ENCODE measurements at regions not wholly inside any gene's neighbourhood (a gene's known extent, or its start where the extent isn't known, plus 50 kb on each side); places are given as distances from the start of the nearest gene placed in this dataset.

DNA sequence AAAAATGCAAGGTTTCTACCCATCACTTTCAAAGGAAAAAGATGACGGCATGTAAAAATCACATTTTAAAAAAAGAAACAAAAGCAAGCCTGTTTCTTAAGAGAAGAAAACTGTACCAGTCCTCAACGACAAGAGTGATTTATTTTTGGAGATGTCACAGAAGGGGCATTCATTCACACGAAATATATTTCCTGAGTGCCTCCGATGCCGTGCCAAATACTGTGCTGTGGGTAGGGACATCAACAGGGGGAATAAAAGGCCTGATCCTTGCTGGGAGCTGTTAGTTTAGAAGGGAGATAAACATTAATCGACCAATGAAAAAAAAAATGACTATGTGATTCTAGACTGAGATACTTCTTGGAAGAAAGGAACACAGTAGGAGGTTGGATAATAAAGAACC lies 297.5 kb upstream of the SOX5 start:
- 41 to 47% methylated on average over 6 of the region's 6 CpGs for WGBS, 2 donors
- H3K27me3 ChIP-seq: no peaks in the 10 kb centered on the region
- TF ChIP-seq POLR2A (IDR thresholded peaks at IDR 0.05): no peak
- TF ChIP-seq, protein P1, sequence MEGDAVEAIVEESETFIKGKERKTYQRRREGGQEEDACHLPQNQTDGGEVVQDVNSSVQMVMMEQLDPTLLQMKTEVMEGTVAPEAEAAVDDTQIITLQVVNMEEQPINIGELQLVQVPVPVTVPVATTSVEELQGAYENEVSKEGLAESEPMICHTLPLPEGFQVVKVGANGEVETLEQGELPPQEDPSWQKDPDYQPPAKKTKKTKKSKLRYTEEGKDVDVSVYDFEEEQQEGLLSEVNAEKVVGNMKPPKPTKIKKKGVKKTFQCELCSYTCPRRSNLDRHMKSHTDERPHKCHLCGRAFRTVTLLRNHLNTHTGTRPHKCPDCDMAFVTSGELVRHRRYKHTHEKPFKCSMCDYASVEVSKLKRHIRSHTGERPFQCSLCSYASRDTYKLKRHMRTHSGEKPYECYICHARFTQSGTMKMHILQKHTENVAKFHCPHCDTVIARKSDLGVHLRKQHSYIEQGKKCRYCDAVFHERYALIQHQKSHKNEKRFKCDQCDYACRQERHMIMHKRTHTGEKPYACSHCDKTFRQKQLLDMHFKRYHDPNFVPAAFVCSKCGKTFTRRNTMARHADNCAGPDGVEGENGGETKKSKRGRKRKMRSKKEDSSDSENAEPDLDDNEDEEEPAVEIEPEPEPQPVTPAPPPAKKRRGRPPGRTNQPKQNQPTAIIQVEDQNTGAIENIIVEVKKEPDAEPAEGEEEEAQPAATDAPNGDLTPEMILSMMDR (IDR thresholded peaks at IDR 0.05): no peak
- TF ChIP-seq EP300 (IDR thresholded peaks at IDR 0.05): no peak
- H3K4me3 ChIP-seq: no peak overlapping the region
- DNase-seq (ENCODE audit: low spot score in 2 of 2): no peak
- no peak overlapping the region for H3K27ac ChIP-seq
- no peaks in the 10 kb centered on the region for H3K4me1 ChIP-seq
- no peaks in the 10 kb centered on the region for H3K9me3 ChIP-seq
- H3K36me3 ChIP-seq: no peaks in the 10 kb centered on the region

GRCh38 chr12:24246376-24246775 lies 296.9 kb upstream of the SOX5 start:
- Histone ChIP-seq H3K4me1 (no peaks in the 10 kb centered on the region), H3K36me3 (no peaks in the 10 kb centered on the region), H3K9me3 (no peaks in the 10 kb centered on the region), H3K4me3 (no peak overlapping the region), H3K27me3 (no peaks in the 10 kb centered on the region), H3K27ac (no peak overlapping the region)
- TF ChIP-seq EP300 (IDR thresholded peaks at IDR 0.05) (no peak), POLR2A (IDR thresholded peaks at IDR 0.05) (no peak)
- TF ChIP-seq, protein P1 (IDR thresholded peaks at IDR 0.05): no peak
- no peak for DNase-seq (ENCODE audit: low spot score in 2 of 2)

DNA sequence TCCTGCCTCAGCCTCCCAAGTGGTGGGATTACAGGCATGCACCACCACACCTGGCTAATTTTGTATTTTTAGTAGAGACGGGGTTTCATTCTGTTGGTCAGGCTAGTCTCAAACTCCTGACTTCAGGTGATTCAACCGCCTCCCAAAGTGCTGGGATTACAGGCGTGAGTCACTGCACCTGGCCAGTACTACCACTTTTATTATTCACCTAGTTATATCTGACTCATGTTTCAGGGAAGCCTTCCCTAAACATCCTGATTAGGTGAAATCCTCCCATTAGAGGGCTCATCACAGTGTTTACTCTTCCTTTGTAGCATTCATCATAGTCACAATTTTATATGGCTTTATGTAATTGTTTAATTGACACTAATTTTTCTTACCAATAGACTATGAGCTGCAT lies 295.3 kb upstream of the SOX5 start:
- H3K27me3 ChIP-seq: no peaks in the 10 kb centered on the region
- no peak overlapping the region for H3K27ac ChIP-seq
- no peaks in the 10 kb centered on the region for H3K36me3 ChIP-seq
- H3K4me1 ChIP-seq: no peaks in the 10 kb centered on the region
- no peak overlapping the region for H3K4me3 ChIP-seq
- 98 to 99% methylated on average over 3 of the region's 3 CpGs for WGBS, 2 donors
- H3K9me3 ChIP-seq: no peaks in the 10 kb centered on the region
- DNase-seq (ENCODE audit: low spot score in 2 of 2): no peak
- TF ChIP-seq POLR2A (IDR thresholded peaks at IDR 0.05) (no peak), EP300 (IDR thresholded peaks at IDR 0.05) (no peak)
- TF ChIP-seq, protein P1 (IDR thresholded peaks at IDR 0.05): no peak

DNA sequence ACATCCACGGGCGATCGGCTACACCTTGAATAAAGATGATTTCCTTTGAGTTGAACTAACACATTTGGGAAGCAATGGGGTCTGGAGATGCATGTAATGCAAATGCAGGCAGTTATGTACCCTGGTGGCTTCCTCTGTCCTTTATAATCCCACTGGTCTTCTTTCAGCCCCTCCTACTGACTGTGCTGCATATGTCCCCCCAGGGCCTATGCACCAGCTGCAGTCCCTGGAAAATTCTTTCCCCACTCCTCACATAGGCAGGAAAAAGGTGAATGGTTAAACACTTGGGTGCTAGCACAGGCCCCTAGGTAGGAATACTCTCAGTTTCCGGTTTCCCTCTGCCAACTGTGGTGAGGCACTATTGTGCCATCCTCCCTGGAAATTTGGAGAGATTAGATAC lies 294.8 kb upstream of the SOX5 start:
- Histone ChIP-seq H3K36me3 (no peaks in the 10 kb centered on the region), H3K27ac (no peak overlapping the region), H3K4me3 (no peak overlapping the region), H3K4me1 (no peaks in the 10 kb centered on the region), H3K27me3 (no peaks in the 10 kb centered on the region), H3K9me3 (no peaks in the 10 kb centered on the region)
- TF ChIP-seq EP300 (IDR thresholded peaks at IDR 0.05) (no peak), POLR2A (IDR thresholded peaks at IDR 0.05) (no peak)
- TF ChIP-seq, protein P1 (IDR thresholded peaks at IDR 0.05): no peak
- 96 to 98% methylated on average over 4 of the region's 4 CpGs for WGBS, 2 donors
- no peak for DNase-seq (ENCODE audit: low spot score in 2 of 2)

GRCh38 chr12:24240707-24241106 lies 291.2 kb upstream of the SOX5 start:
- no peak for DNase-seq (ENCODE audit: low spot score in 2 of 2)
- TF ChIP-seq EP300 (IDR thresholded peaks at IDR 0.05) (no peak), POLR2A (IDR thresholded peaks at IDR 0.05) (no peak)
- TF ChIP-seq, protein P1 (IDR thresholded peaks at IDR 0.05): no peak
- Histone ChIP-seq H3K27me3 (no peaks in the 10 kb centered on the region), H3K36me3 (no peaks in the 10 kb centered on the region), H3K4me1 (no peaks in the 10 kb centered on the region), H3K27ac (no peak overlapping the region), H3K9me3 (no peaks in the 10 kb centered on the region), H3K4me3 (no peak overlapping the region)
- WGBS, 2 donors: 84 to 90% methylated on average over 1 of the region's 1 CpG
